ENCODE measurements at regions not wholly inside any gene's neighbourhood (a gene's known extent, or its start where the extent isn't known, plus 50 kb on each side); places are given as distances from the start of the nearest gene placed in this dataset.
"Not testable (repeated sequence)": the region's sequence is repeated elsewhere in the genome, so short reads cannot be mapped to it uniquely, and the experiment has no call there.

- peak; percentile 72 to 80 for DNase-seq
These were observed 132.3 kb upstream of the C11orf58 start for GRCh38 chr11:16605894-16606783.

- no peak for DNase-seq
These were observed 133.0 kb upstream of the C11orf58 start for GRCh38 chr11:16605389-16605893.

DNA sequence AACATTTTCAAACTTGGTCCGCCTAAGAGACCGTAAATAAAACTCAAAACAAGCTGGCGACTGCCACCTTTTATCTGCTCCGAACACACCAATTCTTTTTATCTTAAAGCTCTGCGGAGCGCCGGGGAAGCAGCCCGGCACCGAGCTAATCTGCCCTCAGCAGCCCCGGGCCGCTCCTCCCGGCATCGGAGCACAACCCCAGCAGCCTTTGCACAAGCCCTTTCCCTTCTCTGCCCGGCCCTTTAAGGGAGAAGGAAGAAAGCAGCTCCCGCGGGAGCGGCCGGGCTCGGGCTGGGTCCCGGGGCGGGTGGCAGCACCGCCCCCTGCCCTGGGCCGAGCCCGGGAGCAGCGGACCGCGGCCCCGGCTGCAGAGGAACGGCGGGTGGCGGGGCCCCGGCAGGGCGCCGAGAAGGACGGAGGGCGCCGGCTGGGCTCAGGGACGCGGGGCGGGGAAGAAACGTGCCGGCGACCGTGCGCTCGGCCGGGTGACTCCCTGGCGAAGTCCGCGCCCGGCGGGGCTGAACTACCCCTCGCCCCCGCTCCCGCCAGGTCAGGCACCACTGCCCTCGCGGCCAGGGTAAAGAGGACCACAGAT, 133.6 kb upstream of the C11orf58 start:
- DNase-seq: peak in 1 of 2 experiments; percentile 11

DNA sequence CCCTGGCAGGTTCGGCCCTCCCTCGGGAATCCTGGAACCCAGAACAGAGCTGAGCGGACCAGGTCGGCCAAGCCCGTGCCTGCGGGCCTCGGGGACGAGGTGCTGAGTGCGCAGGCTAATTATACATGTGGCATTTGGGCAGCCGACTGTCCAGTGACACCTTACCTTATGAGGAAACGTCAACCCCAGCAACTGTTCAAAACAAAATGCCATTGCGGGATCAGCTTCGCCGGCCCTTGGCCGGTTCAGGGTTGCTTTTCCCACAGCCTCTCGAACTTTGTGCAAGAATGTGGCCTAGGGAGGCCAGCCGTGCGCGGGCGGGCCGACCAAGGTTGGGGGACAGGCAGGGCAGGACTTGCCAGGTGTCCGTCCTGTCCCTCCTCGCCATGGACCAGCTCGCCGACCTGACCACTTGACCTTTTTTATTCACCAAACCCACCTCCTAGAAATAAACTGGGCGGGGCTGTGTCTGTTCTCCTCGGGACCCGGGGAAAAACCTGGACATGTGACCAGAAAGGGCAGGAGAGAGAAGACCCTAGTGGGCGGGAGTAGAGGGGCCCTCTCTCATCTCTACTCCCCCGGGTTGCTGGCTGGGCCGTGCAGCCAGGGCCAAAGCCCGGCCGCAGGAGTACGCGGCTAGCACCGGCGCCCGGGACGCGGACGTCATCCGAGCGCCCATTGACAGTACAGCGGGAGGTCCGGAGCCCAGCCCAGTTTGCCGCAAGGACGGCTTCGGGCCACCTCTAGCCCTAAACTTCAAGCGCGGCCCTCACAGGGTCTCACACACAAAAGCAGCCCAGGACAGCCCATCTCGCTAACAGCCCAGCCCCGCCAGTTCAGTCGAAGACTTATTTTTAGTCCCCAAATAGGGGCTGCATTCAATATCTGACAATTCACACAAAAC, 134.3 kb upstream of the C11orf58 start:
- DNase-seq: no peak

DNA sequence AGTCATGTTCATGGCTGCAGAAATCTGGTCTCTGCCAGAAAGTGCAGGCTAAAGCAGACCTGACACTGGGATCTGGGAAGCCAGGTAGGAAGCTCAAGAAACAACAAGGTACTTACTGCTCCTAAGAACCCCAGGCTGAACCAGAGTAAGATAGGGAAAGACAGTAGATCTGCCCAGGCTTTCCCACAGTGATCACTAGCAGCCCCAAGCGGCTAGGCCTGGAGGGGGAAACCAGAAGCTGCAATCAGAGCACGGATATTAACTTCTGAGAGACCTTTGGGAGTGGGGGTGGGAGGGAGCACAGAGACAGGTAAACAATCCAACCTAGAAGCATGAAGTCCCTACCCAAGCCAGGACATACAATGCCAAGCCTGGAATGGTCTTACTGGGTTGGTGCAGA, 135.2 kb upstream of the C11orf58 start:
- DNase-seq: no peak

- no peak for DNase-seq
These were observed 139.5 kb upstream of the C11orf58 start for GRCh38 chr11:16598906-16599305.

DNA sequence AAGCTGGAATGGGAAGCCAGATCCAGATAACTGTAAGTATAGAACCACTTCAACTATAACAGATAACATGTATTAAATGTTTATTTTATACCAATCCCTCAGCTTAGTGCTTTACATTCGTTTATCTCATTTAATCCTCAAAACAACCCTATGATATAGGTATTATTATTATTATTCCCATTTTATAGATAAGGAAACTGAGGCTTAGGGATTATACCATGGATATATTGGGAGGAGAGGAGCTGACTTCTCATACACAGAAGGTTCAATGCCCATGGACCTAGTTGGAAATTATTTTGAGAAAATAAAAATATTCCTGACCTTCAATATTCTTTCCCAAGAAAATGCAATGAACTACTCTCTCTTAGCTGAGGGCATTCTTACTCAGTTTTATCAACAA, 140.4 kb upstream of the C11orf58 start:
- DNase-seq: no peak

GRCh38 chr11:16596231-16596630, 142.2 kb upstream of the C11orf58 start:
- no peak for DNase-seq

GRCh38 chr11:16591157-16591556, 147.3 kb upstream of the C11orf58 start:
- DNase-seq: no peak

DNA sequence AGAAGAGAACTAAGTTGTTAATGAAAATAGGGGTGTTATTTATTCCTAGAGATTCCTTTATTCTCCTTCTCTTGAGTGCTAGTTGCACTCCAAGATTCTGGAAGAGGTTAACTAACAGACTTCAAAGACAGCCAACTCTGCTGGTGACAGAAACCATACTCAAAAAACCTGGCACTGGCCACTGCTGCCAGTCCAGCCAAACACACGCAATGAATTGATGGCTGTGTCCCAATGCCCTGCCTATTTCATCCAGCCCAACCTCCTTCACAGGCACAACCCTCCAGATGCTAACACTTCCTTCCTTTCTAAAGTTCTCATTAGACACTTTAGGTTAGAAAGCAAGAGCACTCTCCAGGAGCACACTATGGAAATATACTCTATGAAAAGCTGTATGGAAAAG, 150.8 kb upstream of the C11orf58 start:
- DNase-seq: no peak

DNA sequence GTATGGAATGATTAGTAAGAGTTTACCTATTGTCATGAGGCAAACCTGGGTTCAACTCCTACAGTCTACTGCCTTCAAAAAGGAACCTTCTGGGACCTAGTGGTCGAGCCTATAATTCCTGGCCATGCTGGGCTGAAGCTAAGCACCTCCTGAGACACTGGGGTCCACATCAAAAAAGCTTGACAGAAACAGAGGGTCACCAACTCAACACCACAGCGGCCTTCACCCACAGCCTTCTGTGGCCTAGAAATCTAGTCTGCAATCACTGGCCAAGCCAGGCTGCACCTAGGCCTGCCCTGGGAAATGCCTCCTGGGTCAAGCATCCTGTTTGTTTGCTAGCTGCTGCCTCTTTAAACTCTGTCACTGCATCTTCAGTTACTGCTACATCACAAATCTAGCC, 153.9 kb upstream of the C11orf58 start:
- DNase-seq: no peak

- DNase-seq: not testable (repeated sequence)
These were observed 157.4 kb upstream of the C11orf58 start for GRCh38 chr11:16581078-16581477.

DNA sequence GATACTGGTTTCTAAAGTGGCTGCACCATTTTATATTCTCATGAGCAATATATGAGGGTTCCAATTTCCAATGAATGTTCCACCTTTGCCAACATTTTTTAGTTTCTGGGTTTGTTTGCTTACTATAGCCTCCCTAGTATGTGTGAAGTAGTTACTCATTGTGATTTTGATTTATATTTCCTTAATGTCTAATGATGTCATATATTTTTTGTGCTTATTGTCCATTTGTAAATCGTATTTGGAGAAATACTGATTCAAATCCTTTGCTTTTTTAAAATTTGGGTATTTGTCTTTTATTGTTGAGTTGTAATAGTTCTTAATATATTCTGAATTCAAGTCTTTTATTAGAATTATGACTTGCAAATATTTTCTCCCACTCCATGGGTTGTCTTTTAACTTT, 161.0 kb upstream of the C11orf58 start:
- no peak for DNase-seq

GRCh38 chr11:16574889-16575288, 163.6 kb upstream of the C11orf58 start:
- not testable (repeated sequence) for DNase-seq

GRCh38 chr11:16572945-16573344, 165.5 kb upstream of the C11orf58 start:
- no peak for DNase-seq

- no peak for DNase-seq
These were observed 177.3 kb upstream of the C11orf58 start for GRCh38 chr11:16561150-16561549.

DNA sequence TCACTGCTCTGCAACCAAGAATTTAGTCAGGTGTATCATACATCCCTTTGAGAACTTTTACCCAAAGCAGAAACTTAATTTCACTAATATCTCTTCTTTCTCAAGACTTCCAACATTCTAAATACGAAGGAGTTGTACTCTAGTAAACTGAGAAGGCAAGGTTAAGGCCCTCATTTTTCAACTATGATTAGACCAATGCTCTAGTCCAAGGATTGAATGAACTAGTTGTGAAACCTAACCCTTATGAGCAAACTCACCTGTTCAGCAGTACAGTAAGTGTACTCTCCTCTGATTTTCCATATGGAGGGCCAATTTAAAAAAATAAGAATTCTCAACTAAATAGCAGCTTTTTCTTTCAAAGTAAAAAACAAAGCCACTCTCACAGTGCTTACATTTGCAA, 180.0 kb upstream of the C11orf58 start:
- no peak for DNase-seq

GRCh38 chr11:16555956-16556355, 182.5 kb upstream of the C11orf58 start:
- no peak for DNase-seq

GRCh38 chr11:16554361-16554760, 184.1 kb upstream of the C11orf58 start:
- no peak for DNase-seq

DNA sequence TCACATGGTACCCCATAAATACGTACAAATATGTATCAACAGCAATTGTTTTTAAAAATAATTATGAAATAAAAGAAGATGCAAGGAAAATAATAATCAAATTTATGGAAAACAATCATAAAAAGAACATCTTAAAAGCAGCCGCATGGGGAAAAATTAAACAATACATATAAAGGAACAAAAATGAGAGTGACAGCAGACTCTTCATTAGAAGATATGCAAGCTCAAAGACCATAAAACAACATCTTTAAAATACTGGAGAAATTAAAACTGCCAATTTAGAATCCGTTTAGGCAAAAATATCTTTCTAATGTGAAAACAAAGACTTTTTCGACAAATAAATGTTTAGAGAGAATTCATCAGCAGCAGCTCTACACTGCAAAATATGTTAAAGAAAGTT, 190.6 kb upstream of the C11orf58 start:
- DNase-seq: no peak

DNA sequence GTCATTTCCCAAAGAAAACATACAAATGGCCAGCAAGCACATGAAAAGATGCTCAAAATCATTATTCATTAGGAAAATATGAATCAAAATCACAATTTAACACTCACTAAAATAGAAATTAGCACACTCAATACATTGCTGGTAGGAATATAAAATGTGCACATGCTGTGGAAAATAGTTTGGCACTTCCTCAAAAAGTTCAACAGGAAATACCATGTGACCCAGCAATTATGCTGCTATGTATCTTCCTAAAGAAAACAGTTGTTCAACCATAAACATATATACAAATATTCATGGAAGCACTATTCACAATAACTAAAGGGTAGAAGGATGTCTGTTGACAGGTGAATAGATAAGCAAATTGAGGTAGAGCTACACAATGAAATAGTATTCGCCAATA, 187.3 kb upstream of the SOX6 start:
- DNase-seq: no peak

- DNase-seq: no peak
These were observed 186.0 kb upstream of the SOX6 start for GRCh38 chr11:16542353-16542752.

DNA sequence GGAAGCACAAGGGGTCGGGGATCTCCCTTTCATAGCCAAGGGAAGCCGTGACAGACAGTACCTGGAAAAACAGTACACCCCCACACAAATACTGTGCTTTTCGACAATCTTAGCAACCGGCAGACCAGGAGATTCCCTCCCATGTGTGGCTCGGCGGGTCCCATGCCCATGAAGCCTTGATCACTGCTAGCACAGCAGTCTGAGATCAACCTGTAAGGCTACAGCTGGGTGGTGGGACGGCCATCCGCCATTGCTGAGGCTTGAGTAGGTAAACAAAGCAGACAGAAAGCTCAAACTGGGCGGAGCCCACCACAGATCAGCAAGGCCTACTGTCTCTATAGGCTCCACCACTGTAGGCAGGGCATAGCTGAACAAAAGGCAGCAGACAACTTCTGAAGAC, 180.2 kb upstream of the SOX6 start:
- DNase-seq: no peak
